Hematopoietic multipotent progenitor cell (in vitro differentiated cells): ENCODE measurements at regions not wholly inside any gene's neighbourhood (a gene's known extent, or its start where the extent isn't known, plus 50 kb on each side); places are given as distances from the start of the nearest gene placed in this dataset.
A peak's percentile ranks its signal among the peaks of the same experiment; 100 is the strongest.
"Not testable (repeated sequence)": the region's sequence is repeated elsewhere in the genome, so short reads cannot be mapped to it uniquely, and the experiment has no call there.

Experiments used
- DNase-seq, 3 donors: peaks; one replicate each; pipeline ENCODE4 v3.0.0-alpha.2; 2011 to 2015; ENCODE audit warnings: low read depth in 2 of 3, low spot score in 2 of 3

- not testable (repeated sequence) for DNase-seq
These were observed 51.3 kb upstream of the RIOK2 start for GRCh38 chr5:97234380-97234779.

- no peak for DNase-seq
These were observed 59.3 kb upstream of the RIOK2 start for GRCh38 chr5:97242341-97242740.

GRCh38 chr5:97243353-97243752 lies 60.3 kb upstream of the RIOK2 start:
- DNase-seq = peak in 1 of 3 donors; percentile 14

- DNase-seq = no peak
These were observed 62.3 kb upstream of the RIOK2 start for GRCh38 chr5:97245386-97245785.

- no peak for DNase-seq
These were observed 67.1 kb upstream of the RIOK2 start for GRCh38 chr5:97250113-97250512.

GRCh38 chr5:97266076-97266475 lies 83.0 kb upstream of the RIOK2 start:
- DNase-seq = no peak

- no peak for DNase-seq
These were observed 83.5 kb upstream of the RIOK2 start for GRCh38 chr5:97266576-97266975.

GRCh38 chr5:97267767-97268166 lies 84.7 kb upstream of the RIOK2 start:
- no peak for DNase-seq

GRCh38 chr5:97276474-97277120 lies 93.5 kb upstream of the RIOK2 start:
- DNase-seq = no peak

- DNase-seq = no peak
These were observed 98.2 kb upstream of the RIOK2 start for GRCh38 chr5:97281257-97281656.

GRCh38 chr5:97297063-97297703 lies 114.1 kb upstream of the RIOK2 start:
- DNase-seq = peak in 2 of 3 donors; percentile 9 to 45

- no peak for DNase-seq
These were observed 114.7 kb upstream of the RIOK2 start for GRCh38 chr5:97297704-97298091.

- not testable (repeated sequence) for DNase-seq
These were observed 118.1 kb upstream of the RIOK2 start for GRCh38 chr5:97301181-97301580.

- no peak for DNase-seq
These were observed 155.7 kb upstream of the RIOK2 start for GRCh38 chr5:97338729-97339128.

- DNase-seq = no peak
These were observed 172.7 kb upstream of the RIOK2 start for GRCh38 chr5:97355775-97356174.

- no peak for DNase-seq
These were observed 180.5 kb upstream of the RIOK2 start for GRCh38 chr5:97363577-97363976.

GRCh38 chr5:97364731-97365130 lies 181.7 kb upstream of the RIOK2 start:
- no peak for DNase-seq

GRCh38 chr5:97365163-97365845 lies 182.3 kb upstream of the RIOK2 start:
- DNase-seq = no peak

GRCh38 chr5:97365918-97366317 lies 182.9 kb upstream of the RIOK2 start:
- no peak for DNase-seq

- DNase-seq = no peak
These were observed 192.9 kb upstream of the RIOK2 start for GRCh38 chr5:97375959-97376358.

- DNase-seq = no peak
These were observed 194.5 kb upstream of the RIOK2 start for GRCh38 chr5:97377582-97377981.

- no peak for DNase-seq
These were observed 200.9 kb upstream of the RIOK2 start for GRCh38 chr5:97383996-97384395.
